Neural crest cell (in vitro differentiated cells): ENCODE measurements at regions not wholly inside any gene's neighbourhood (a gene's known extent, or its start where the extent isn't known, plus 50 kb on each side); places are given as distances from the start of the nearest gene placed in this dataset.

Source experiments
- DNase-seq: peaks from one replicate; pipeline ENCODE4 v3.0.0; 2021; ENCODE audit warnings: low read depth, mixed read lengths, low spot score
- H3K27ac Mint-ChIP-seq: one replicate; pipeline ENCODE4 v1.8.0; 2021; ENCODE audit warnings: mild to moderate bottlenecking, mixed read lengths; ENCODE audit not compliant: unreplicated experiment
- H3K27me3 Mint-ChIP-seq: 2 replicates; pipeline ENCODE4 v1.8.0; 2021; ENCODE audit warnings: low read depth, mild to moderate bottlenecking, mixed read lengths
- H3K36me3 Mint-ChIP-seq: 2 replicates; pipeline ENCODE4 v1.8.0; 2021; ENCODE audit warnings: low read depth, mild to moderate bottlenecking, mixed read lengths
- H3K4me1 Mint-ChIP-seq: 2 replicates; pipeline ENCODE4 v1.8.0; 2021; ENCODE audit warnings: mixed read lengths
- H3K4me3 Mint-ChIP-seq: one replicate; pipeline ENCODE4 v1.8.0; 2021; ENCODE audit warnings: mild to moderate bottlenecking, mixed read lengths
- H3K9me3 Mint-ChIP-seq: 2 replicates; pipeline ENCODE4 v1.8.0; 2021; ENCODE audit warnings: mixed read lengths
- TF ChIP-seq, protein P1 (sequence below): fragments of 200-600 bp; sonication (generic); conservative IDR thresholded peaks from 2 replicates; pipeline ENCODE4 v1.5.0; 2021; ENCODE audit warnings: antibody characterized with exemption, mild to moderate bottlenecking

DNA sequence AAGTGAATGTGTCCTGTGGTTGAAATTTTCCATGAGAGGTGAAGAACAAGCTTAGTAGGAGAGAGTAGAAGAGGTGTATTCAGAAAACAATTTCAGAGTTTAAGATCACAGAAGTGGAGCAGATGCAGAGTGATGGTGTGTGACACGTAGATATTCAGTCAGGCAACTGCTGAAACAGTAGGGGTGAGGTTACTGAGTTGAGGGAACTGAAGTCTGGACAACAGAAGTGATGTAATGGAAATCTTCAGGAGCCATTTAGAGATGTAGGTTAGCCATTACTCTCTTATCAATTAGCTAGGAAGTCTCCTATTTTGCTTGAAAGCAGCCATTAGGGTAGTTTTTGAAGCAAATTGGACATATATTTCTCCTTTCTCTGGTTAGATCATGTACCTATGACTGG, 584.4 kb downstream of the PKHD1 start:
- Mint-ChIP-seq H3K27me3 (no peaks in the 10 kb centered on the region), H3K9me3 (peaks cover 8% of the 10 kb centered on the region), H3K36me3 (peaks cover 17% of the 10 kb centered on the region), H3K4me1 (no peaks in the 10 kb centered on the region), H3K4me3 (no peak overlapping the region), H3K27ac (no peak overlapping the region)
- TF ChIP-seq, protein P1, sequence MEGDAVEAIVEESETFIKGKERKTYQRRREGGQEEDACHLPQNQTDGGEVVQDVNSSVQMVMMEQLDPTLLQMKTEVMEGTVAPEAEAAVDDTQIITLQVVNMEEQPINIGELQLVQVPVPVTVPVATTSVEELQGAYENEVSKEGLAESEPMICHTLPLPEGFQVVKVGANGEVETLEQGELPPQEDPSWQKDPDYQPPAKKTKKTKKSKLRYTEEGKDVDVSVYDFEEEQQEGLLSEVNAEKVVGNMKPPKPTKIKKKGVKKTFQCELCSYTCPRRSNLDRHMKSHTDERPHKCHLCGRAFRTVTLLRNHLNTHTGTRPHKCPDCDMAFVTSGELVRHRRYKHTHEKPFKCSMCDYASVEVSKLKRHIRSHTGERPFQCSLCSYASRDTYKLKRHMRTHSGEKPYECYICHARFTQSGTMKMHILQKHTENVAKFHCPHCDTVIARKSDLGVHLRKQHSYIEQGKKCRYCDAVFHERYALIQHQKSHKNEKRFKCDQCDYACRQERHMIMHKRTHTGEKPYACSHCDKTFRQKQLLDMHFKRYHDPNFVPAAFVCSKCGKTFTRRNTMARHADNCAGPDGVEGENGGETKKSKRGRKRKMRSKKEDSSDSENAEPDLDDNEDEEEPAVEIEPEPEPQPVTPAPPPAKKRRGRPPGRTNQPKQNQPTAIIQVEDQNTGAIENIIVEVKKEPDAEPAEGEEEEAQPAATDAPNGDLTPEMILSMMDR: no peak
- no peak for DNase-seq

DNA sequence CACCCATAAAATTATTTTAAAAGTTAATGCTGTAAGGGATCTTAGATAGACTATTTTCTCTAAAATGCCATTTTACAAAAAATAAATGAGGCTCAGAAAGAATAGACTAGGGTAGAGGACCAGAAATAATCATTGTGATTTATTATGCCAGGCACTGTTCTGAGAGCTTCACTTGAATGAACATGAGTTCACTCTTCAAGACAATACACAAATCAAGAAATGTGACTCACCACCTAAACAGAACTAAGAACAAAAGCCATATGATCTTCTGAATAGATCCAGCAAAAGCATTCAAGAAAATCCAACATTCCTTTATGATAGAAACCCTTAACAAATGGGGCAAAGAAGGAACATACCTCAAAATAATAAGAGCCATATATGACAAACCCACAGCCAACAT, 582.0 kb downstream of the PKHD1 start:
- Mint-ChIP-seq H3K9me3 (peaks cover 13% of the 10 kb centered on the region), H3K36me3 (peaks cover 22% of the 10 kb centered on the region)
- no peak for DNase-seq

DNA sequence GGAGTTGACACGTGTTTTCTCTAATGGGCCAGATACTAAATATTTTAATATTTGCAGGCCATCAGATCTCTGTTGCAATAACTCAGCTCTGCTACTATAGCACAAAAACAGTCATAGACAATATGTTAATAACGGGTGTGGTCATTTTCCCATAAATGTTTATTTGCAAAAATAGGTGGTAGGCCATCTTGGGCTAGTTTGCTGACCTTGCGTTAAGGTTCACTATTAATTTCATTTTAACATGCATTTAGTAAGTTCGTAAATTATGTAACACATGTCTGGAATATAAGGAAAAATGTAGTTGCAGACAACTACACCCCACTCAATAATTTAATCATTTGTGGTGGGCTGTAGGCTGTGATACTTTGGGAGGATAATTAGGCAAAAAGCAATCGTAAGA, 577.8 kb downstream of the PKHD1 start:
- no peak for DNase-seq
- H3K4me3 Mint-ChIP-seq: no peak overlapping the region
- H3K36me3 Mint-ChIP-seq: peaks cover 22% of the 10 kb centered on the region
- no peaks in the 10 kb centered on the region for H3K27me3 Mint-ChIP-seq
- peaks cover 36% of the 10 kb centered on the region for H3K4me1 Mint-ChIP-seq
- TF ChIP-seq, protein P1: no peak
- H3K9me3 Mint-ChIP-seq: peaks cover 13% of the 10 kb centered on the region
- no peak overlapping the region for H3K27ac Mint-ChIP-seq

More for the DNA sequence above, 582.0 kb downstream of the PKHD1 start:
- H3K4me3 Mint-ChIP-seq: no peak overlapping the region
- H3K27ac Mint-ChIP-seq: no peak overlapping the region
- TF ChIP-seq, protein P1: no peak
- no peaks in the 10 kb centered on the region for H3K27me3 Mint-ChIP-seq
- no peaks in the 10 kb centered on the region for H3K4me1 Mint-ChIP-seq

DNA sequence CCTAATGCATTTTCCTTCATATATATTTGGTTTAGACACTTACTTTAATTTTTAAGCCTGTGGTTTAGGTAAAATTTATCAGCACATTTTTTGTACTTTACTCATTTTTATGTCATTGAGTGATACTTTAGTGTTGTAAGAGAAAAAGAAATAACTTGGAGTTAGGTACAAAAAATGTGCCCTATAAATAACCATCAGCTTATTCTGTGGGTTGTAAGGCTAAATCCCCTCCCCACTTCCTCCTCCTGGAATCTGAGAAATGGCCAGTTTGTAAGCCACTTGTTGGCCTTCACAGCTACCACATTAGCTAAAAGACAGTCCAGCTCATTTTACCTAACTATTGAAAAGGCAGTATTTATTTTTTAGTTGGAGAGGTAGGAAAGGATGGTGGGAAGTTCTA, 576.3 kb downstream of the PKHD1 start:
- no peak for DNase-seq
- Mint-ChIP-seq H3K27me3 (no peaks in the 10 kb centered on the region), H3K27ac (peak overlapping the region; percentile 91), H3K9me3 (peaks cover 13% of the 10 kb centered on the region), H3K4me1 (peaks cover 48% of the 10 kb centered on the region), H3K36me3 (peaks cover 14% of the 10 kb centered on the region), H3K4me3 (no peak overlapping the region)
- TF ChIP-seq, protein P1: no peak

DNA sequence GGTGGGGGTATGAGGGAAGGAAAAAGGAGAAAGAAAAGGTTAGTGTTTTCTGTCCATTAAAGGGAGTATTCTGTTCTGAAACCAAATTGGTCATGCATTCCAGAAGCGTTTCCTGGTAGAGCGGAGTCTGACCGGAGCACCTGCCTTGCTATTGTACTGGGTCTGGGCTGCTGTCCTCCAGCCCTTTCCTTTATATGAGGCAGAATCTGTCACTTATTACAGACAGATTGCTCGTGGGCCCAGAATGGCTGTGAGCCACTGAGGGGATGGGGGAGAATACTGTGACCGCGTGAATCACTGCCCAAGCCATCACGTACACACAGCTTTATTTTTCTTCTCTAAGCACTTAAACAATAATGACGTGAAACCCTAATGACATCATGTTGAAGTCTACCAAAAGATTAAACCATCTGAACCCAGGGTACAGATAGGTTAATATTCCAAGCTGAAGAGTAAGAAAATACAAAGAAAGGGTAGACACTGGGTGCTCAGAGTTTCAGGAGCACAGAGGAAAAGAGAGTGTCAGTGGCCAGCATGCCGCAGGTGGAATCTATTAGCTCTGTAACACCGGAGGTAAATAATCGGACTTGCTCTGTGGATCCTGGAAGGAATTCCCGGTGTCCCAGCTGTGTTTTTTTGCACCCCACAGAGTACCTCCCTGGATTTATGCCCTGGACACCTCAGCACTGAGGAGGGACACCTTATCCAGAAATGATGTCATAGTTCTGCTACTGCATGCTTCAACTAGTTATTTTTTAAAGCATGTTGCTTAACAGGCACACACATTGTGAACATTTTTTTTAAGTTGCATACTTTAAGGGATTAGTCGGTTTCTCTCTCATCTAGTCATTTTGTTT, 573.3 kb downstream of the PKHD1 start:
- Mint-ChIP-seq H3K27ac (peak overlapping the region; percentile 91), H3K9me3 (peaks cover 8% of the 10 kb centered on the region), H3K36me3 (peaks cover 9% of the 10 kb centered on the region), H3K4me1 (peaks cover 48% of the 10 kb centered on the region), H3K27me3 (no peaks in the 10 kb centered on the region), H3K4me3 (peak overlapping the region; percentile 60)
- TF ChIP-seq, protein P1: no peak
- DNase-seq: no peak
